MM.1S (cell line): ENCODE measurements at regions not wholly inside any gene's neighbourhood (a gene's known extent, or its start where the extent isn't known, plus 50 kb on each side); places are given as distances from the start of the nearest gene placed in this dataset.

Source experiments
- DNase-seq: peaks from one replicate; pipeline ENCODE4 v3.0.0-alpha.2; 2015
- H2AFZ ChIP-seq: fragments of 300-600 bp; sonication (generic); 2 replicates; pipeline ENCODE4 v1.6.0; 2016; ENCODE audit warnings: antibody characterized with exemption, low read length
- H3F3A ChIP-seq: fragments of 300-600 bp; sonication (generic); 2 replicates; pipeline ENCODE4 v1.6.1; 2016; ENCODE audit warnings: mild to moderate bottlenecking, antibody characterized with exemption, low read length, moderate library complexity, mixed read lengths; ENCODE audit not compliant: insufficient read depth
- H3K27ac ChIP-seq: fragments of 300-600 bp; sonication (generic); 2 replicates; pipeline ENCODE4 v1.5.1; 2016; ENCODE audit warnings: mild to moderate bottlenecking, low read length
- H3K27me3 ChIP-seq: fragments of 300-600 bp; sonication (generic); replicated peaks from 2 replicates; pipeline ENCODE4 v1.6.0; 2016; ENCODE audit warnings: low read length; ENCODE audit not compliant: insufficient read depth
- H3K36me3 ChIP-seq: fragments of 300-600 bp; sonication (generic); replicated peaks from 2 replicates; pipeline ENCODE4 v1.6.1; 2016; ENCODE audit warnings: mild to moderate bottlenecking, low read length, mixed read lengths; ENCODE audit not compliant: insufficient read depth
- H3K4me1 ChIP-seq: fragments of 300-600 bp; sonication (generic); 2 replicates; pipeline ENCODE4 v1.6.1; 2016; ENCODE audit warnings: low read length, mixed read lengths
- H3K4me2 ChIP-seq: fragments of 300-600 bp; sonication (generic); 2 replicates; pipeline ENCODE4 v1.6.0; 2016; ENCODE audit warnings: low read depth, low read length
- H3K4me3 ChIP-seq: fragments of 300-600 bp; sonication (generic); 2 replicates; pipeline ENCODE4 v1.5.1; 2016; ENCODE audit warnings: low read length, mixed read lengths
- H3K79me2 ChIP-seq: fragments of 300-600 bp; sonication (generic); 2 replicates; pipeline ENCODE4 v1.6.1; 2016; ENCODE audit warnings: mixed run types, low read length, mixed read lengths
- H3K9ac ChIP-seq: fragments of 300-600 bp; sonication (generic); 2 replicates; pipeline ENCODE4 v1.6.1; 2016; ENCODE audit warnings: low read length, mixed read lengths
- H3K9me2 ChIP-seq: fragments of 300-600 bp; sonication (generic); replicated peaks from 2 replicates; pipeline ENCODE4 v1.6.1; 2016; ENCODE audit warnings: mild to moderate bottlenecking, low read length, mixed read lengths; ENCODE audit not compliant: insufficient read depth
- H3K9me3 ChIP-seq: fragments of 300-600 bp; sonication (generic); replicated peaks from 2 replicates; pipeline ENCODE4 v1.6.1; 2016; ENCODE audit warnings: mild to moderate bottlenecking, low read length, mixed read lengths; ENCODE audit not compliant: insufficient read depth
- H4K20me1 ChIP-seq: fragments of 300-600 bp; sonication (generic); 2 replicates; pipeline ENCODE4 v1.6.1; 2016; ENCODE audit warnings: mild to moderate bottlenecking, low read length, moderate library complexity, mixed read lengths; ENCODE audit not compliant: insufficient read depth
- CTCF ChIP-seq: fragments of 300-600 bp; sonication (generic); IDR thresholded peaks from 2 replicates; pipeline ENCODE4 v1.5.1; 2016; ENCODE audit warnings: antibody characterized with exemption, low read length, mixed read lengths
- EZH2 ChIP-seq: fragments of 300-600 bp; sonication (generic); optimal IDR thresholded peaks from 2 replicates; pipeline ENCODE3; 2017; ENCODE audit warnings: low read depth, mild to moderate bottlenecking, antibody characterized with exemption, low read length, mixed read lengths
- EZH2phosphoT487 ChIP-seq: fragments of 300-600 bp; sonication (generic); IDR thresholded peaks from 2 replicates; pipeline ENCODE4 v1.6.1; 2018; ENCODE audit warnings: antibody characterized with exemption, low read length

GRCh38 chr5:105899726-105900125, 1771.0 kb downstream of the EFNA5 start:
- Histone ChIP-seq H3K4me2 (no peak overlapping the region), H3K27me3 (no peaks in the 10 kb centered on the region), H3K9me3 (no peaks in the 10 kb centered on the region), H3F3A (no peaks in the 10 kb centered on the region), H3K9me2 (no peaks in the 10 kb centered on the region), H3K79me2 (no peaks in the 10 kb centered on the region), H3K4me1 (no peaks in the 10 kb centered on the region), H3K9ac (no peak overlapping the region), H3K27ac (no peak overlapping the region), H3K4me3 (no peak overlapping the region), H3K36me3 (no peaks in the 10 kb centered on the region), H2AFZ (no peak overlapping the region), H4K20me1 (no peaks in the 10 kb centered on the region)
- no peak for DNase-seq
- TF ChIP-seq EZH2: no peak
- TF ChIP-seq CTCF: no peak
- no peak for TF ChIP-seq EZH2phosphoT487

- no peaks in the 10 kb centered on the region for H3K4me1 ChIP-seq
- H3K4me2 ChIP-seq: no peak overlapping the region
- no peaks in the 10 kb centered on the region for H3K9me2 ChIP-seq
- no peak overlapping the region for H3K4me3 ChIP-seq
- no peaks in the 10 kb centered on the region for H3K9me3 ChIP-seq
- no peak for TF ChIP-seq EZH2
- no peak for TF ChIP-seq CTCF
- TF ChIP-seq EZH2phosphoT487: no peak
- H3K9ac ChIP-seq: no peak overlapping the region
- no peaks in the 10 kb centered on the region for H4K20me1 ChIP-seq
- H3K36me3 ChIP-seq: no peaks in the 10 kb centered on the region
- no peaks in the 10 kb centered on the region for H3K27me3 ChIP-seq
- no peak overlapping the region for H3K27ac ChIP-seq
- H3K79me2 ChIP-seq: no peaks in the 10 kb centered on the region
- no peak overlapping the region for H2AFZ ChIP-seq
- H3F3A ChIP-seq: no peaks in the 10 kb centered on the region
- DNase-seq: no peak
Observed at GRCh38 chr5:105898183-105898582, 1772.6 kb downstream of the EFNA5 start.

- no peak overlapping the region for H2AFZ ChIP-seq
- H3K79me2 ChIP-seq: no peaks in the 10 kb centered on the region
- no peaks in the 10 kb centered on the region for H3F3A ChIP-seq
- H4K20me1 ChIP-seq: no peaks in the 10 kb centered on the region
- no peaks in the 10 kb centered on the region for H3K27me3 ChIP-seq
- no peak overlapping the region for H3K4me2 ChIP-seq
- H3K9ac ChIP-seq: no peak overlapping the region
- no peak for DNase-seq
- TF ChIP-seq EZH2: no peak
- no peaks in the 10 kb centered on the region for H3K9me3 ChIP-seq
- H3K4me3 ChIP-seq: no peak overlapping the region
- H3K9me2 ChIP-seq: no peaks in the 10 kb centered on the region
- no peak overlapping the region for H3K27ac ChIP-seq
- no peaks in the 10 kb centered on the region for H3K4me1 ChIP-seq
- H3K36me3 ChIP-seq: no peaks in the 10 kb centered on the region
Observed at GRCh38 chr5:105885266-105885665, 1785.5 kb downstream of the EFNA5 start.

- no peaks in the 10 kb centered on the region for H3K9me2 ChIP-seq
- H3K79me2 ChIP-seq: no peaks in the 10 kb centered on the region
- no peaks in the 10 kb centered on the region for H3F3A ChIP-seq
- no peak for DNase-seq
- H3K27me3 ChIP-seq: no peaks in the 10 kb centered on the region
- no peaks in the 10 kb centered on the region for H3K9me3 ChIP-seq
- H3K4me2 ChIP-seq: no peak overlapping the region
- no peaks in the 10 kb centered on the region for H3K36me3 ChIP-seq
- H3K4me3 ChIP-seq: no peak overlapping the region
- H2AFZ ChIP-seq: no peak overlapping the region
- H3K4me1 ChIP-seq: no peaks in the 10 kb centered on the region
- H4K20me1 ChIP-seq: no peaks in the 10 kb centered on the region
- H3K27ac ChIP-seq: no peak overlapping the region
- TF ChIP-seq EZH2: no peak
- TF ChIP-seq CTCF: no peak
- TF ChIP-seq EZH2phosphoT487: no peak
- no peak overlapping the region for H3K9ac ChIP-seq
Observed at GRCh38 chr5:105882956-105883481, 1787.7 kb downstream of the EFNA5 start.
